Endothelial cell of umbilical vein (primary cell): ENCODE measurements at regions not wholly inside any gene's neighbourhood (a gene's known extent, or its start where the extent isn't known, plus 50 kb on each side); places are given as distances from the start of the nearest gene placed in this dataset.

ENCODE experiments used
- BruUV-seq: library from RNA; stranded (reverse); fragments of 400-500 nt; replicated peaks from 2 replicates; lab custom pipeline; 2021; lab: Mats Ljungman, UMichigan
- CTCF ChIA-PET: fragments of 300-600, 350-600 bp; sonication (Branson Sonifier 250); formaldehyde crosslinking; loops from one replicate; lab custom pipeline; 2021; ENCODE audit warnings: antibody characterized with exemption, inconsistent platforms; lab: Charles Lee
- POLR2A ChIA-PET: fragments of 300-600, 350-600 bp; sonication (Branson Sonifier 250); formaldehyde crosslinking; loops from one replicate; lab custom pipeline; 2021; ENCODE audit warnings: antibody characterized with exemption, inconsistent platforms; lab: Charles Lee
- DNase-seq: peaks from one replicate; pipeline ENCODE4 v3.0.0-alpha.2; 2011; ENCODE audit warnings: low read depth, low spot score
- FAIRE-seq: peaks from 2 replicates; lab custom pipeline; 2011; peaks lifted over from hg19 to GRCh38; lab: Jason Lieb, UNC
- H2AFZ ChIP-seq: 2 replicates; pipeline ENCODE4 v1.6.0; 2012; ENCODE audit warnings: low read depth, low read length, control low read depth, inconsistent platforms
- H3K27ac ChIP-seq: 2 replicates; pipeline ENCODE4 v1.5.1; 2011; ENCODE audit warnings: low read depth, mild to moderate bottlenecking, control low read depth, low read length, moderate library complexity; ENCODE audit not compliant: insufficient read depth
- H3K27me3 ChIP-seq, 2 experiments: 2 replicates each; pipeline versions ENCODE4 v1.6.0 to v1.6.1; 2011; ENCODE audit warnings: low read length in 2 of 2, mixed read lengths in 1 of 2; ENCODE audit not compliant: control insufficient read depth in 2 of 2, insufficient read depth in 2 of 2
- H3K36me3 ChIP-seq, 2 experiments: 2 replicates in 1 of 2; 3 replicates in 1 of 2; pipeline ENCODE4 v1.5.1; 2011; ENCODE audit warnings: low read length in 2 of 2, mild to moderate bottlenecking in 1 of 2, moderate library complexity in 1 of 2; ENCODE audit not compliant: control insufficient read depth in 2 of 2, insufficient read depth in 2 of 2; ENCODE audit errors: extremely low read depth in 1 of 2
- H3K4me1 ChIP-seq: 3 replicates; pipeline ENCODE4 v1.5.1; 2011; ENCODE audit warnings: mild to moderate bottlenecking, low read length; ENCODE audit not compliant: control insufficient read depth, insufficient read depth; ENCODE audit errors: extremely low read depth
- H3K4me2 ChIP-seq: 2 replicates; pipeline ENCODE4 v1.6.1; 2011; ENCODE audit warnings: low read length, control low read depth, mixed read lengths; ENCODE audit not compliant: insufficient read depth
- H3K4me3 ChIP-seq, 3 experiments: fragments of 200-600 bp in 1 of 3; sonication (generic), shearing (Covaris generic) in 1 of 3; replicated peaks in 1 of 3; 2 replicates each; pipeline ENCODE4 v1.5.1; 2011 to 2016; ENCODE audit warnings: control low read depth in 3 of 3, low read length in 3 of 3, mild to moderate bottlenecking in 2 of 3, inconsistent platforms in 1 of 3, low read depth in 1 of 3, moderate library complexity in 1 of 3; ENCODE audit not compliant: insufficient read depth in 1 of 3
- H3K79me2 ChIP-seq: 2 replicates; pipeline ENCODE4 v1.6.0; 2012; ENCODE audit warnings: low read length, inconsistent platforms; ENCODE audit not compliant: control insufficient read depth, insufficient read depth
- H3K9ac ChIP-seq: replicated peaks from 2 replicates; pipeline ENCODE3; 2011; ENCODE audit warnings: low read length, control low read depth; ENCODE audit not compliant: insufficient read depth; ENCODE audit errors: extremely low read depth
- H3K9me1 ChIP-seq: replicated peaks from 3 replicates; pipeline ENCODE4 v1.6.0; 2011; ENCODE audit warnings: mild to moderate bottlenecking, low read length; ENCODE audit not compliant: control insufficient read depth, insufficient read depth; ENCODE audit errors: extremely low read depth
- H3K9me3 ChIP-seq: replicated peaks from 2 replicates; pipeline ENCODE4 v1.5.1; 2012; ENCODE audit warnings: low read length, inconsistent platforms; ENCODE audit not compliant: control insufficient read depth, insufficient read depth
- H4K20me1 ChIP-seq: replicated peaks from 2 replicates; pipeline ENCODE3; 2011; ENCODE audit warnings: mild to moderate bottlenecking, low read length; ENCODE audit not compliant: control insufficient read depth, insufficient read depth; ENCODE audit errors: extremely low read depth
- CTCF ChIP-seq, 2 donors: IDR thresholded peaks; 1 replicate in 1 of 2; 2 replicates in 1 of 2; pipeline ENCODE4 v1.5.1; 2011; ENCODE audit warnings: low read length in 2 of 2, mild to moderate bottlenecking in 2 of 2, moderate library complexity in 2 of 2, control low read depth in 1 of 2, inconsistent platforms in 1 of 2, low read depth in 1 of 2; ENCODE audit not compliant: insufficient read depth in 1 of 2; ENCODE audit errors: extremely low read depth in 1 of 2
- EZH2 ChIP-seq: IDR thresholded peaks from 2 replicates; pipeline ENCODE4 v1.6.1; 2012; ENCODE audit warnings: borderline replicate concordance, low read depth, mild to moderate bottlenecking, moderate library complexity, low read length, inconsistent platforms; ENCODE audit not compliant: severe bottlenecking
- FOS ChIP-seq: IDR thresholded peaks from 2 replicates; pipeline ENCODE4 v1.6.1; 2011; ENCODE audit warnings: mild to moderate bottlenecking, low read length, moderate library complexity, borderline replicate concordance; ENCODE audit not compliant: insufficient read depth
- GATA2 ChIP-seq: IDR thresholded peaks from 2 replicates; pipeline ENCODE4 v1.7.0; 2011; ENCODE audit warnings: low read depth, mild to moderate bottlenecking, moderate library complexity, mixed read lengths, low read length; ENCODE audit not compliant: insufficient read length, insufficient read depth
- JUN ChIP-seq: IDR thresholded peaks from 2 replicates; pipeline ENCODE4 v1.6.1; 2011; ENCODE audit warnings: borderline replicate concordance, low read depth; ENCODE audit not compliant: insufficient read length, insufficient read depth
- MAX ChIP-seq: IDR thresholded peaks from 2 replicates; pipeline ENCODE4 v1.6.1; 2011; ENCODE audit not compliant: insufficient read depth, insufficient read length
- MYC ChIP-seq: IDR thresholded peaks from one replicate; pipeline ENCODE4 v1.6.1; 2011; ENCODE audit warnings: mild to moderate bottlenecking, low read depth, low read length
- POLR2A ChIP-seq: IDR thresholded peaks from 2 replicates; pipeline ENCODE4 v1.6.1; 2012; ENCODE audit warnings: low read depth, mild to moderate bottlenecking, control low read depth, low read length
- POLR2AphosphoS5 ChIP-seq: IDR thresholded peaks from 2 replicates; pipeline ENCODE4 v1.6.1; 2012; ENCODE audit warnings: low read depth, mild to moderate bottlenecking, control low read depth, low read length, moderate library complexity; ENCODE audit not compliant: insufficient read depth
- dilution Hi-C: fragments of 300-500 bp; cut with MboI; formaldehyde crosslinking; loops from one replicate; pipeline ENCODE4 v1.15.0; 2019; ENCODE audit warnings: low sequenced_read_pairs; ENCODE audit not compliant: extremely low pct_ligation_motif_present
- intact Hi-C: fragments of 100-400 bp; cut with micrococcal nuclease; formaldehyde crosslinking; loops from one replicate; pipeline ENCODE4 v1.10.0; 2022

GRCh38 chr2:173458991-173459780, 104.5 kb downstream of the CDCA7 start:
- H4K20me1 ChIP-seq, result no peaks in the 10 kb centered on the region
- H3K9me3 ChIP-seq, result no peaks in the 10 kb centered on the region
- no peaks in the 10 kb centered on the region for H3K4me1 ChIP-seq
- CTCF ChIA-PET, result interaction anchor here (1.0 to 3.2 kb wide), 2 partner anchors 9 to 10 kb away, joined by 3 to 8 read pairs; no protein-coding TSS in a partner anchor
- H3K4me3 ChIP-seq, result no peak overlapping the region
- dilution Hi-C loops, result no loop called here
- no peak for FAIRE-seq
- H3K79me2 ChIP-seq, result no peaks in the 10 kb centered on the region
- DNase-seq, result no peak
- H3K9ac ChIP-seq, result no peak overlapping the region
- no peak overlapping the region for H2AFZ ChIP-seq
- H3K36me3 ChIP-seq, result no peaks in the 10 kb centered on the region
- H3K9me1 ChIP-seq, result no peaks in the 10 kb centered on the region
- no peak for TF ChIP-seq JUN
- TF ChIP-seq MAX, result no peak
- no peak for TF ChIP-seq EZH2
- no peak for TF ChIP-seq FOS
- TF ChIP-seq GATA2, result no peak
- no peak for TF ChIP-seq MYC
- no peak for TF ChIP-seq POLR2A
- no peak for TF ChIP-seq POLR2AphosphoS5
- no peak for TF ChIP-seq CTCF (IDR thresholded peaks at IDR 0.05; ENCODE audit: extremely low read depth in 1 of 2, insufficient read depth in 1 of 2, low read depth in 1 of 2, low read length in 2 of 2)
- H3K4me2 ChIP-seq, result no peak overlapping the region
- no TSS peak for BruUV-seq
- no peak overlapping the region for H3K27ac ChIP-seq
- intact Hi-C loops, result no loop called here
- POLR2A ChIA-PET, result no interaction called here
- H3K27me3 ChIP-seq, result peaks cover 0 to 3% of the 10 kb centered on the region in 2 experiments
